Parathyroid adenoma (tissue), 2 donors: ENCODE measurements at regions not wholly inside any gene's neighbourhood (a gene's known extent, or its start where the extent isn't known, plus 50 kb on each side); places are given as distances from the start of the nearest gene placed in this dataset.

Source experiments
- H2AFZ ChIP-seq: fragments of 300-600 bp; sonication (generic); one replicate; pipeline ENCODE4 v1.7.0; 2017; ENCODE audit warnings: antibody characterized with exemption, mild to moderate bottlenecking
- H3K27ac ChIP-seq: fragments of 300-600 bp; sonication (generic); one replicate; pipeline ENCODE4 v1.7.0; 2017
- H3K27me3 ChIP-seq: fragments of 300-600 bp; sonication (generic); one replicate; pipeline ENCODE4 v1.7.0; 2017; ENCODE audit warnings: low read length; ENCODE audit not compliant: control insufficient read depth, insufficient read depth
- H3K36me3 ChIP-seq: fragments of 300-600 bp; sonication (generic); one replicate; pipeline ENCODE4 v1.7.0; 2017; ENCODE audit warnings: low read length; ENCODE audit not compliant: control insufficient read depth, insufficient read depth
- H3K4me1 ChIP-seq: fragments of 300-600 bp; sonication (generic); one replicate; pipeline ENCODE4 v1.7.0; 2017; ENCODE audit warnings: control low read depth
- H3K4me2 ChIP-seq: fragments of 300-600 bp; sonication (generic); one replicate; pipeline ENCODE4 v1.7.0; 2017; ENCODE audit warnings: low read length
- H3K4me3 ChIP-seq: fragments of 300-600 bp; sonication (generic); one replicate; pipeline ENCODE4 v1.7.0; 2017; ENCODE audit warnings: low read depth, low read length
- H3K79me2 ChIP-seq: fragments of 300-600 bp; sonication (generic); one replicate; pipeline ENCODE4 v1.7.0; 2017; ENCODE audit warnings: control low read depth
- H3K9ac ChIP-seq: fragments of 300-600 bp; sonication (generic); one replicate; pipeline ENCODE4 v1.7.0; 2017; ENCODE audit warnings: mild to moderate bottlenecking
- H3K9me3 ChIP-seq: fragments of 300-600 bp; sonication (generic); one replicate; pipeline ENCODE4 v1.7.0; 2017; ENCODE audit warnings: low read length; ENCODE audit not compliant: control insufficient read depth
- CTCF ChIP-seq: fragments of 300-600 bp; sonication (generic); IDR thresholded peaks from one replicate; pipeline ENCODE4 v1.7.0; 2017; ENCODE audit warnings: antibody characterized with exemption, mild to moderate bottlenecking
- donor health status: primary hyperparathyroidism.

DNA sequence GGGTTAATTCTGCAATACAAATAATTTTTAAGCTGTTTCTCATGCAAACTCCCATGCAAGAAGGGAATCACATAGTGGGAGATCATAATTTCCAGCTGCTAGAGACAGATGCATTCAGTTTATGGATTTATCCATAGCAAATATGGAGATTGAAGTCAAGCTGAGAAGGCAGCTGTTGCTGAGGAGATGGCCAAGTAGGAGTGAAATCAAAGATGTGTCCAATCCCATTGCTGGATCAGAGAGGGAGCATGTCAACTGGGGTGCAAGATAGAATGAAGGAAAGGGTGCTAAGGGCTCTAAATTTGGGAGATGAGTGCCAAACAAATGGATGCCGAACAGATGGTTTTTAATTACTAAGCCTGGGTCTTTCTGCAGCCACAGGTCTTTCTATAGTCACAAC lies 504.5 kb downstream of the NFIB start:
- Histone ChIP-seq H3K4me1 (no peaks in the 10 kb centered on the region), H3K9me3 (no peaks in the 10 kb centered on the region), H3K27me3 (no peaks in the 10 kb centered on the region), H2AFZ (no peak overlapping the region), H3K9ac (no peak overlapping the region), H3K27ac (no peak overlapping the region), H3K79me2 (no peaks in the 10 kb centered on the region), H3K36me3 (no peaks in the 10 kb centered on the region), H3K4me3 (no peak overlapping the region), H3K4me2 (no peak overlapping the region)
- TF ChIP-seq CTCF: no peak

DNA sequence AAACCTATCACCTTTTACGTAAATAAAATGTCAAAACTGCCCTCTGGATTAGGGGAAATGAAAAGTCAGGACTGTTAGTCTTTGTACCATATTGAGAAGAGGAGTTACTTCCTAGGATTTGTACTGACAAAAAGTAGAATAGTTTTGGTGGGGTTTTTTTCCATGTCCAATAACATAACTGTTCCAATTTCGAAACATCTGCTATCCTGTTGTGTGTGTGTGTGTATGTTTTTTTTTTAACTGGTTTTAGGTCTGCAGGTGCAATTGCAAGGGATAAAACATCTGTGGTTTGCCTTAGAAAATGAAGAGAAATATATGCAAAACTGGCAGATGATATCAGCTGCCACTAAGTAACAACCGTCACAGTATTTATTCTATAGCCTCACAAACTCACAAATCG lies 506.8 kb downstream of the NFIB start:
- Histone ChIP-seq H3K9ac (no peak overlapping the region), H3K4me1 (no peaks in the 10 kb centered on the region), H3K27ac (no peak overlapping the region), H3K27me3 (no peaks in the 10 kb centered on the region), H3K9me3 (no peaks in the 10 kb centered on the region), H3K36me3 (no peaks in the 10 kb centered on the region), H3K79me2 (no peaks in the 10 kb centered on the region), H3K4me2 (no peak overlapping the region), H2AFZ (no peak overlapping the region), H3K4me3 (no peak overlapping the region)
- TF ChIP-seq CTCF: no peak

DNA sequence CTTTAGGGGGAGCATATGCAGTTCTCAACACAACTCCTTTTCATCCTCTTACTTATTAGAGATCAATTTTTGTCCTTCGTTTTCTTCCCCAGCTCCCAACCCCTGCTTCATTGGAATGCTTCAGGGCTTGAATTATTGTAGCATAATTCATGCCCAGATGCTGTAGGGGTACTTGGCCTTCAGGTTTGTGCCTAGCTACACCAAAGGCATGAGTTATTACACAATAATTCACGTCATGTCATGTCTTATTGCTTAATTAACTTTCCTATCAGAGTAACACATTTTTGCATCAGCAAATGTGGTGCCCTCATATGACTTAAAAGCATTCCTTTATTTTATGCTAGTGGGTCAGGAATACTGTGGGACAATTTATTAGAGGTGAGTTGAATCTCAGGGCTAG lies 507.2 kb downstream of the NFIB start:
- no peaks in the 10 kb centered on the region for H3K27me3 ChIP-seq
- H3K79me2 ChIP-seq: no peaks in the 10 kb centered on the region
- no peaks in the 10 kb centered on the region for H3K9me3 ChIP-seq
- no peak overlapping the region for H3K9ac ChIP-seq
- TF ChIP-seq CTCF: no peak
- no peaks in the 10 kb centered on the region for H3K4me1 ChIP-seq
- H2AFZ ChIP-seq: no peak overlapping the region
- H3K36me3 ChIP-seq: no peaks in the 10 kb centered on the region
- H3K4me3 ChIP-seq: no peak overlapping the region
- no peak overlapping the region for H3K4me2 ChIP-seq
- H3K27ac ChIP-seq: no peak overlapping the region

- H3K9me3 ChIP-seq: no peaks in the 10 kb centered on the region
- H3K9ac ChIP-seq: no peak overlapping the region
- no peaks in the 10 kb centered on the region for H3K36me3 ChIP-seq
- H3K4me3 ChIP-seq: no peak overlapping the region
- H2AFZ ChIP-seq: no peak overlapping the region
- no peak overlapping the region for H3K4me2 ChIP-seq
- H3K79me2 ChIP-seq: no peaks in the 10 kb centered on the region
- no peak for TF ChIP-seq CTCF
- no peak overlapping the region for H3K27ac ChIP-seq
- no peaks in the 10 kb centered on the region for H3K27me3 ChIP-seq
- H3K4me1 ChIP-seq: no peaks in the 10 kb centered on the region
Measured at GRCh38 chr9:13805546-13805945, 508.4 kb downstream of the NFIB start.

DNA sequence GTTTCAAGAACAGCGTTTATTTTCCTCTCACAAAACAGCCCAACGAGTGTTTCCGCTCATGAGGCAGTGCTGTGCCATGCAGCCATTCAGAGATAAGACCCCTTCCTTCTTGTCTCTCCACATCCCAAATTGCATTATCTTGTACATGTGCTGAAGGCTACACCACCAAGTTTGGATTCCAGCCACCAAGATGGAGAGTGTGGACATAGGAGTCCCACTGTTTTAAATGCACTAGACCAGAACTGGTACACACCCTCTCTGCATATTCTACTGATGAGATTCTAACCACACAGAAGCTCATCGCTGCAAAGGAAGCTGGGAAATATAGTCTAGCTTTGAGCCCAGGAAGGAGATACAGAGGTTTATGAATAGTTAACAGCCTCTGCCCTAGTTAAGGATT lies 509.4 kb downstream of the NFIB start:
- no peak overlapping the region for H2AFZ ChIP-seq
- no peak for TF ChIP-seq CTCF

More for the DNA sequence above, 509.4 kb downstream of the NFIB start:
- Histone ChIP-seq H3K9ac (no peak overlapping the region), H3K79me2 (no peaks in the 10 kb centered on the region), H3K4me1 (no peaks in the 10 kb centered on the region), H3K9me3 (no peaks in the 10 kb centered on the region), H3K4me2 (no peak overlapping the region), H3K27me3 (no peaks in the 10 kb centered on the region), H3K4me3 (no peak overlapping the region), H3K27ac (no peak overlapping the region), H3K36me3 (no peaks in the 10 kb centered on the region)
